Glutamatergic neuron (in vitro differentiated cells): ENCODE measurements at regions not wholly inside any gene's neighbourhood (a gene's known extent, or its start where the extent isn't known, plus 50 kb on each side); places are given as distances from the start of the nearest gene placed in this dataset.

Source experiments
- DNase-seq: peaks from one replicate; pipeline ENCODE4 v3.0.0; 2022
- H3K27ac Mint-ChIP-seq: one replicate; pipeline ENCODE4 v1.8.0; 2020; ENCODE audit warnings: mild to moderate bottlenecking, mixed read lengths, inconsistent platforms; ENCODE audit not compliant: unreplicated experiment
- H3K27me3 Mint-ChIP-seq: one replicate; pipeline ENCODE4 v1.8.0; 2020; ENCODE audit warnings: mild to moderate bottlenecking, moderate library complexity, mixed read lengths, inconsistent platforms; ENCODE audit not compliant: unreplicated experiment
- H3K36me3 Mint-ChIP-seq: one replicate; pipeline ENCODE4 v1.8.0; 2020; ENCODE audit warnings: mild to moderate bottlenecking, mixed read lengths, inconsistent platforms; ENCODE audit not compliant: unreplicated experiment
- H3K4me1 Mint-ChIP-seq: one replicate; pipeline ENCODE4 v1.8.0; 2020; ENCODE audit warnings: mild to moderate bottlenecking, low read depth, mixed read lengths, inconsistent platforms; ENCODE audit not compliant: unreplicated experiment
- H3K4me3 Mint-ChIP-seq: one replicate; pipeline ENCODE4 v1.8.0; 2020; ENCODE audit warnings: mild to moderate bottlenecking, mixed read lengths, inconsistent platforms; ENCODE audit not compliant: unreplicated experiment
- H3K9me3 Mint-ChIP-seq: one replicate; pipeline ENCODE4 v1.8.0; 2020; ENCODE audit warnings: mild to moderate bottlenecking, moderate library complexity, mixed read lengths, inconsistent platforms; ENCODE audit not compliant: unreplicated experiment
- TF ChIP-seq, protein P1 (sequence below): fragments of 200-600 bp; sonication (generic); IDR thresholded peaks from one replicate; pipeline ENCODE4 v1.5.0; 2021; ENCODE audit not compliant: partially characterized antibody, unreplicated experiment

DNA sequence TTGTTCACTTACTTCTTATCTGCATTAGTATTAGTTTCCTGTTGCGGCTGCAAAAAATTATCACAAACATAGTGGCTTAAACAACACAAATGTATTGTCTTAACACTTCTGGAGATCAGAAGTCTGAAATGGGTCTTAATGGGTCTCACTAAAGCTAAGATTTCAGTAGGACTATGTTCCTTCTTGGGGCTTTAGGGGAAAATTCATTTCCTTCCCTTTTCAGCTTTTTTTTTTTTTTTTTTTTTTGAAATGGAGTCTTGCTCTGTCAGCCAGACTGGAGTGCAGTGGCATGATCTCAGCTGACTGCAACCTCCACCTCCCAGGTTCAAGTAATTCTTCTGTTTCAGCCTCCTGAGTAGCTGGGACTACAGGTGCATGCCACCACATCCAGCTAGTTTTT lies 78.1 kb upstream of the KLF3 start:
- Mint-ChIP-seq H3K27me3 (peaks cover 4% of the 10 kb centered on the region), H3K4me1 (no peaks in the 10 kb centered on the region), H3K4me3 (no peak overlapping the region), H3K27ac (no peak overlapping the region), H3K9me3 (no peaks in the 10 kb centered on the region), H3K36me3 (no peaks in the 10 kb centered on the region)
- TF ChIP-seq, protein P1, sequence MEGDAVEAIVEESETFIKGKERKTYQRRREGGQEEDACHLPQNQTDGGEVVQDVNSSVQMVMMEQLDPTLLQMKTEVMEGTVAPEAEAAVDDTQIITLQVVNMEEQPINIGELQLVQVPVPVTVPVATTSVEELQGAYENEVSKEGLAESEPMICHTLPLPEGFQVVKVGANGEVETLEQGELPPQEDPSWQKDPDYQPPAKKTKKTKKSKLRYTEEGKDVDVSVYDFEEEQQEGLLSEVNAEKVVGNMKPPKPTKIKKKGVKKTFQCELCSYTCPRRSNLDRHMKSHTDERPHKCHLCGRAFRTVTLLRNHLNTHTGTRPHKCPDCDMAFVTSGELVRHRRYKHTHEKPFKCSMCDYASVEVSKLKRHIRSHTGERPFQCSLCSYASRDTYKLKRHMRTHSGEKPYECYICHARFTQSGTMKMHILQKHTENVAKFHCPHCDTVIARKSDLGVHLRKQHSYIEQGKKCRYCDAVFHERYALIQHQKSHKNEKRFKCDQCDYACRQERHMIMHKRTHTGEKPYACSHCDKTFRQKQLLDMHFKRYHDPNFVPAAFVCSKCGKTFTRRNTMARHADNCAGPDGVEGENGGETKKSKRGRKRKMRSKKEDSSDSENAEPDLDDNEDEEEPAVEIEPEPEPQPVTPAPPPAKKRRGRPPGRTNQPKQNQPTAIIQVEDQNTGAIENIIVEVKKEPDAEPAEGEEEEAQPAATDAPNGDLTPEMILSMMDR, result no peak
- no peak for DNase-seq

- no peak overlapping the region for H3K27ac Mint-ChIP-seq
- no peak for DNase-seq
- TF ChIP-seq, protein P1, result no peak
- H3K4me1 Mint-ChIP-seq, result peaks cover 1% of the 10 kb centered on the region
- no peaks in the 10 kb centered on the region for H3K9me3 Mint-ChIP-seq
- H3K27me3 Mint-ChIP-seq, result peaks cover 4% of the 10 kb centered on the region
- H3K4me3 Mint-ChIP-seq, result no peak overlapping the region
- H3K36me3 Mint-ChIP-seq, result no peaks in the 10 kb centered on the region
Observed at GRCh38 chr4:38587106-38587505, 76.9 kb upstream of the KLF3 start.

GRCh38 chr4:38590046-38590445 lies 74.0 kb upstream of the KLF3 start:
- no peaks in the 10 kb centered on the region for H3K9me3 Mint-ChIP-seq
- no peak overlapping the region for H3K4me3 Mint-ChIP-seq
- peaks cover 4% of the 10 kb centered on the region for H3K4me1 Mint-ChIP-seq
- TF ChIP-seq, protein P1, result no peak
- H3K27me3 Mint-ChIP-seq, result peaks cover 4% of the 10 kb centered on the region
- no peak for DNase-seq
- no peaks in the 10 kb centered on the region for H3K36me3 Mint-ChIP-seq
- no peak overlapping the region for H3K27ac Mint-ChIP-seq

GRCh38 chr4:38591617-38592337 lies 72.2 kb upstream of the KLF3 start:
- Mint-ChIP-seq H3K4me1 (peaks cover 4% of the 10 kb centered on the region), H3K36me3 (no peaks in the 10 kb centered on the region), H3K27ac (no peak overlapping the region), H3K27me3 (no peaks in the 10 kb centered on the region), H3K4me3 (no peak overlapping the region), H3K9me3 (no peaks in the 10 kb centered on the region)
- TF ChIP-seq, protein P1, result no peak
- DNase-seq, result no peak

DNA sequence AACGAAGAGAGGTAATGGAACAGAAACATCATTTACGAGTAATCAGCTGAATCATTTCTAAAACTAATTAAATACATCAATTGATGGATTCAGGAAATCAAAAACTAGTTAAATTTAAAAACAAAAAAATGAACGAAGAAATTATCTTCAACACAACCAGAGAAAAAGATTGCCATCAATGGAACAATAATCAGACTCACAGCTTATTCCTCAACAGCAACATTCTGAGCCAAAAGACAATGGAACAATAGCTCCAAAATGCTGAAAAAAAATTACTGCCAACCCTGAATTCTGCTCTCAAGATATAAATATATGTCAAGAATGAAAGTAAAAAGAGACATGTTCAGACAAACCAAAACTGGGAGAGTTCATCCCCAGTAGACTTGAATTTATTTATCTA lies 65.5 kb upstream of the KLF3 start:
- Mint-ChIP-seq H3K27ac (no peak overlapping the region), H3K4me1 (no peaks in the 10 kb centered on the region), H3K9me3 (peaks cover 1% of the 10 kb centered on the region), H3K36me3 (peaks cover 4% of the 10 kb centered on the region), H3K27me3 (no peaks in the 10 kb centered on the region), H3K4me3 (no peak overlapping the region)
- TF ChIP-seq, protein P1, result no peak
- DNase-seq, result no peak
